DMS53 treated with DMSO at 0.1 percent for 48 hours (cell line): ENCODE measurements at regions not wholly inside any gene's neighbourhood (a gene's known extent, or its start where the extent isn't known, plus 50 kb on each side); places are given as distances from the start of the nearest gene placed in this dataset.

Experiments
- DNase-seq: peaks from one replicate; lab custom pipeline; 2025; ENCODE audit not compliant: unreplicated experiment; lab: John Stamatoyannopoulos, UW

- no peak for DNase-seq
Measured at GRCh38 chr13:67330149-67330548, 100.0 kb upstream of the PCDH9 start.

- DNase-seq = no peak
Measured at GRCh38 chr13:67328895-67329294, 98.8 kb upstream of the PCDH9 start.

- no peak for DNase-seq
Measured at GRCh38 chr13:67318860-67319259, 88.7 kb upstream of the PCDH9 start.

GRCh38 chr13:67318398-67318797, 88.3 kb upstream of the PCDH9 start:
- no peak for DNase-seq

- no peak for DNase-seq
Measured at GRCh38 chr13:67314405-67314804, 84.3 kb upstream of the PCDH9 start.

- DNase-seq = no peak
Measured at GRCh38 chr13:67308004-67308772, 78.1 kb upstream of the PCDH9 start.

- no peak for DNase-seq
Measured at GRCh38 chr13:67306742-67307141, 76.6 kb upstream of the PCDH9 start.

- DNase-seq = no peak
Measured at GRCh38 chr13:67303661-67304333, 73.7 kb upstream of the PCDH9 start.

GRCh38 chr13:67299751-67300150, 69.6 kb upstream of the PCDH9 start:
- DNase-seq = no peak

GRCh38 chr13:67299072-67299635, 69.0 kb upstream of the PCDH9 start:
- DNase-seq = no peak

GRCh38 chr13:67298297-67298696, 68.2 kb upstream of the PCDH9 start:
- DNase-seq = no peak

GRCh38 chr13:67296511-67296910, 66.4 kb upstream of the PCDH9 start:
- DNase-seq = no peak

- no peak for DNase-seq
Measured at GRCh38 chr13:67292886-67293285, 62.8 kb upstream of the PCDH9 start.

GRCh38 chr13:67285611-67286010, 55.5 kb upstream of the PCDH9 start:
- no peak for DNase-seq

GRCh38 chr13:67283637-67284036, 53.5 kb upstream of the PCDH9 start:
- DNase-seq = no peak

- DNase-seq = no peak
Measured at GRCh38 chr13:67281466-67281865, 51.3 kb upstream of the PCDH9 start.
